H1 (cell line): ENCODE measurements at regions not wholly inside any gene's neighbourhood (a gene's known extent, or its start where the extent isn't known, plus 50 kb on each side); places are given as distances from the start of the nearest gene placed in this dataset.
A peak's percentile ranks its signal among the peaks of the same experiment; 100 is the strongest.

ENCODE experiments used
- CTCF ChIA-PET: fragments of 300-600 bp; sonication (Branson Sonifier 250); formaldehyde crosslinking; loops from one replicate; lab custom pipeline; 2021; ENCODE audit not compliant: partially characterized antibody; lab: Charles Lee
- POLR2A ChIA-PET: fragments of 300-600 bp; sonication (Branson Sonifier 250); formaldehyde crosslinking; loops from one replicate; lab custom pipeline; 2021; ENCODE audit warnings: inconsistent platforms; ENCODE audit not compliant: partially characterized antibody; lab: Charles Lee
- DNase-seq, 2 experiments: peaks; one replicate each; pipeline versions ENCODE4 v3.0.0 to v3.0.0-alpha.2; 2010 to 2022; ENCODE audit warnings: low spot score in 2 of 2, low read depth in 1 of 2, mixed read lengths in 1 of 2
- FAIRE-seq: peaks from 2 replicates; lab custom pipeline; 2011; peaks lifted over from hg19 to GRCh38; lab: Jason Lieb, UNC
- H2AFZ ChIP-seq: 2 replicates; pipeline ENCODE4 v1.8.1; 2012; ENCODE audit warnings: low read length, inconsistent platforms
- H2AK5ac ChIP-seq: 2 replicates; pipeline ENCODE4 v1.6.1; 2013; ENCODE audit warnings: low read depth, low read length
- H2BK120ac ChIP-seq: replicated peaks from 2 replicates; pipeline ENCODE3; 2013; ENCODE audit warnings: low read depth, low read length, inconsistent platforms
- H2BK12ac ChIP-seq: 2 replicates; pipeline ENCODE4 v1.6.1; 2013; ENCODE audit warnings: low read depth, low read length
- H2BK15ac ChIP-seq: 2 replicates; pipeline ENCODE4 v1.6.1; 2013; ENCODE audit warnings: low read length
- H2BK20ac ChIP-seq: 2 replicates; pipeline ENCODE4 v1.6.1; 2013; ENCODE audit warnings: low read length
- H2BK5ac ChIP-seq: 2 replicates; pipeline ENCODE4 v1.6.1; 2013; ENCODE audit warnings: low read depth, low read length
- H3K14ac ChIP-seq: 2 replicates; pipeline ENCODE4 v1.6.1; 2013; ENCODE audit warnings: inconsistent platforms; ENCODE audit not compliant: insufficient read length
- H3K18ac ChIP-seq: 2 replicates; pipeline ENCODE4 v1.6.1; 2013; ENCODE audit warnings: low read length; ENCODE audit errors: extremely low read depth
- H3K23ac ChIP-seq: 2 replicates; pipeline ENCODE4 v1.6.1; 2013; ENCODE audit warnings: inconsistent platforms; ENCODE audit not compliant: insufficient read length
- H3K23me2 ChIP-seq: 2 replicates; pipeline ENCODE4 v1.6.1; 2013; ENCODE audit warnings: low read depth, low read length
- H3K27ac ChIP-seq: 2 replicates; pipeline ENCODE4 v1.6.1; 2011; ENCODE audit warnings: low read depth, low read length, inconsistent platforms
- H3K27me3 ChIP-seq, 4 experiments: replicated peaks in 1 of 4; 1 replicate in 1 of 4; 2 replicates in 3 of 4; pipeline versions ENCODE4 v1.6.1 to v1.8.1; 2011 to 2013; ENCODE audit warnings: low read length in 3 of 4, mild to moderate bottlenecking in 3 of 4, inconsistent platforms in 2 of 4, mixed read lengths in 2 of 4, moderate library complexity in 1 of 4; ENCODE audit not compliant: control insufficient read depth in 3 of 4, insufficient read depth in 3 of 4; ENCODE audit errors: extremely low read depth in 1 of 4
- H3K36me3 ChIP-seq, 4 experiments: 2 replicates each; pipeline versions ENCODE4 v1.6.1 to v1.8.1; 2011 to 2013; ENCODE audit warnings: mild to moderate bottlenecking in 4 of 4, low read length in 3 of 4, moderate library complexity in 2 of 4, control low read depth in 1 of 4, inconsistent platforms in 1 of 4; ENCODE audit not compliant: insufficient read depth in 4 of 4, control insufficient read depth in 2 of 4
- H3K4ac ChIP-seq: replicated peaks from 2 replicates; pipeline ENCODE3; 2013; ENCODE audit warnings: low read length, low read depth, mixed read lengths, inconsistent platforms; ENCODE audit not compliant: insufficient read length
- H3K4me1 ChIP-seq, 4 experiments: replicated peaks in 1 of 4; 1 replicate in 1 of 4; 2 replicates in 3 of 4; pipeline versions ENCODE4 v1.6.1 to v1.8.1; 2011 to 2013; ENCODE audit warnings: low read length in 3 of 4, inconsistent platforms in 2 of 4, mixed read lengths in 1 of 4; ENCODE audit not compliant: insufficient read depth in 4 of 4, control insufficient read depth in 3 of 4
- H3K4me2 ChIP-seq, 2 experiments: 2 replicates each; pipeline versions ENCODE4 v1.6.1 to v1.8.1; 2011 to 2013; ENCODE audit warnings: low read depth in 2 of 2, low read length in 2 of 2, control low read depth in 1 of 2, inconsistent platforms in 1 of 2, mild to moderate bottlenecking in 1 of 2; ENCODE audit not compliant: insufficient read depth in 1 of 2
- H3K4me3 ChIP-seq, 4 experiments: fragments of 200-600, 300-600 bp in 1 of 4; sonication (generic), shearing (Covaris generic), sonication (Bioruptor Twin) in 1 of 4; 2 replicates each; pipeline versions ENCODE4 v1.5.1 to v1.8.1; 2011 to 2016; ENCODE audit warnings: low read length in 4 of 4, low read depth in 3 of 4, control low read depth in 2 of 4, inconsistent platforms in 2 of 4, mild to moderate bottlenecking in 2 of 4, mixed read lengths in 1 of 4, moderate library complexity in 1 of 4; ENCODE audit not compliant: insufficient read depth in 2 of 4; ENCODE audit errors: extremely low read depth in 1 of 4
- H3K56ac ChIP-seq: replicated peaks from 2 replicates; pipeline ENCODE3; 2013; ENCODE audit warnings: low read depth, mild to moderate bottlenecking, mixed read lengths, low read length, inconsistent platforms; ENCODE audit not compliant: insufficient read length
- H3K79me1 ChIP-seq: 2 replicates; pipeline ENCODE4 v1.6.1; 2013; ENCODE audit warnings: low read depth, low read length, control low read depth
- H3K79me2 ChIP-seq, 2 experiments: 2 replicates each; pipeline versions ENCODE4 v1.6.1 to v1.8.1; 2012 to 2013; ENCODE audit warnings: low read length in 2 of 2, mild to moderate bottlenecking in 2 of 2, inconsistent platforms in 1 of 2; ENCODE audit not compliant: insufficient read depth in 2 of 2, control insufficient read depth in 1 of 2
- H3K9ac ChIP-seq, 4 experiments: replicated peaks in 1 of 4; 1 replicate in 1 of 4; 2 replicates in 3 of 4; pipeline versions ENCODE4 v1.6.1 to v1.8.1; 2011 to 2013; ENCODE audit warnings: low read depth in 3 of 4, low read length in 3 of 4, control low read depth in 2 of 4, mild to moderate bottlenecking in 2 of 4, moderate library complexity in 2 of 4, inconsistent platforms in 1 of 4; ENCODE audit errors: extremely low read depth in 1 of 4
- H3K9me3 ChIP-seq, 2 experiments: 2 replicates each; pipeline versions ENCODE4 v1.6.1 to v1.8.1; 2012 to 2013; ENCODE audit warnings: mild to moderate bottlenecking in 2 of 2, moderate library complexity in 2 of 2, control low read depth in 1 of 2, inconsistent platforms in 1 of 2, low read depth in 1 of 2, low read length in 1 of 2, mixed read lengths in 1 of 2; ENCODE audit not compliant: insufficient read depth in 2 of 2
- H4K20me1 ChIP-seq, 2 experiments: replicated peaks in 1 of 2; 2 replicates each; pipeline versions ENCODE3 to v1.8.1; 2011 to 2013; ENCODE audit warnings: inconsistent platforms in 2 of 2, low read length in 2 of 2, mild to moderate bottlenecking in 1 of 2; ENCODE audit not compliant: insufficient read depth in 2 of 2, control insufficient read depth in 1 of 2
- H4K5ac ChIP-seq: 2 replicates; pipeline ENCODE4 v1.6.1; 2013; ENCODE audit warnings: low read length, low read depth, mixed read lengths, inconsistent platforms; ENCODE audit not compliant: insufficient read length
- H4K8ac ChIP-seq: 2 replicates; pipeline ENCODE4 v1.8.0; 2013; ENCODE audit warnings: mild to moderate bottlenecking, moderate library complexity, low read length, inconsistent platforms; ENCODE audit not compliant: insufficient read depth; ENCODE audit errors: extremely low read depth
- H4K91ac ChIP-seq: replicated peaks from 2 replicates; pipeline ENCODE3; 2013; ENCODE audit warnings: low read length, mixed read lengths, inconsistent platforms; ENCODE audit not compliant: insufficient read length
- TEAD4 ChIP-seq: IDR thresholded peaks from 2 replicates; pipeline ENCODE4 v1.6.1; 2012; ENCODE audit warnings: low read depth, low read length, inconsistent platforms, mixed read lengths
- WGBS, 2 experiments: shearing (Covaris generic) in 1 of 2; methylation state at CpG; one replicate each; pipeline versions ENCODE4 v1.1.6 to v1.1.7; 2013 to 2015; ENCODE audit warnings: low lambda C conversion rate in 2 of 2, mixed read lengths in 2 of 2, inconsistent platforms in 1 of 2, low coverage in 1 of 2, missing lambda C conversion rate in 1 of 2; ENCODE audit not compliant: insufficient replicate concordance in 2 of 2, insufficient coverage in 1 of 2, insufficient read length in 1 of 2; ENCODE audit errors: extremely low coverage in 1 of 2, missing lambda C conversion rate in 1 of 2; 5-methylcytosine and 5-hydroxymethylcytosine counted together

GRCh38 chr7:140261522-140261921 is 84.7 kb upstream of the KDM7A start:
- Histone ChIP-seq H3K9me3 (no peaks in the 10 kb centered on the region), H3K4me2 (no peak overlapping the region), H2AK5ac (no peak overlapping the region), H3K56ac (no peak overlapping the region), H3K23me2 (no peaks in the 10 kb centered on the region), H3K79me1 (no peaks in the 10 kb centered on the region), H2AFZ (0 out of 2 replicates have a peak overlapping the region, but pooled peaks have one; percentile 7), H4K8ac (no peak overlapping the region), H2BK120ac (no peak overlapping the region), H4K91ac (no peak overlapping the region), H4K20me1 (no peaks in the 10 kb centered on the region), H2BK5ac (no peak overlapping the region), H3K18ac (no peak overlapping the region), H2BK20ac (no peak overlapping the region), H3K36me3 (no peaks in the 10 kb centered on the region), H3K27me3 (no peaks in the 10 kb centered on the region), H3K4ac (no peak overlapping the region), H4K5ac (no peak overlapping the region), H3K4me3 (no peak overlapping the region), H3K4me1 (no peaks in the 10 kb centered on the region), H3K27ac (no peak overlapping the region), H2BK15ac (no peak overlapping the region), H2BK12ac (no peak overlapping the region), H3K9ac (no peak overlapping the region), H3K14ac (no peak overlapping the region), H3K23ac (no peak overlapping the region), H3K79me2 (no peaks in the 10 kb centered on the region)
- CTCF ChIA-PET = no interaction called here
- POLR2A ChIA-PET = no interaction called here
- no peak for TF ChIP-seq TEAD4
- 93% methylated on average over 1 of the region's 1 CpG; no CpG with 5 or more reads in 1 of the 2 experiments for WGBS, 2 experiments
- no peak for DNase-seq
- FAIRE-seq = no peak
